KMS-11 (cell line): ENCODE measurements at regions not wholly inside any gene's neighbourhood (a gene's known extent, or its start where the extent isn't known, plus 50 kb on each side); places are given as distances from the start of the nearest gene placed in this dataset.

Experiments
- H2AFZ ChIP-seq: fragments of 200-600 bp; sonication (generic); 2 replicates; pipeline ENCODE4 v1.6.1; 2016; ENCODE audit warnings: antibody characterized with exemption, mixed run types, low read depth
- H3K27ac ChIP-seq: fragments of 200-600 bp; sonication (generic); 2 replicates; pipeline ENCODE4 v1.6.1; 2016; ENCODE audit warnings: mild to moderate bottlenecking, mixed run types
- H3K27me3 ChIP-seq: fragments of 200-600 bp; sonication (generic); 2 replicates; pipeline ENCODE4 v1.6.1; 2017; ENCODE audit warnings: mild to moderate bottlenecking, low read depth, mixed run types, moderate library complexity; ENCODE audit not compliant: insufficient read depth
- H3K36me3 ChIP-seq: fragments of 200-600 bp; sonication (generic); 2 replicates; pipeline ENCODE4 v1.6.1; 2017; ENCODE audit warnings: mild to moderate bottlenecking, mixed run types; ENCODE audit not compliant: insufficient read depth
- H3K4me1 ChIP-seq: fragments of 200-600 bp; sonication (generic); 2 replicates; pipeline ENCODE4 v1.6.1; 2016; ENCODE audit warnings: mild to moderate bottlenecking, low read depth, mixed run types; ENCODE audit not compliant: poor library complexity, severe bottlenecking
- H3K4me2 ChIP-seq: fragments of 200-600 bp; sonication (generic); 2 replicates; pipeline ENCODE4 v1.7.0; 2016; ENCODE audit warnings: mild to moderate bottlenecking, mixed run types
- H3K4me3 ChIP-seq: fragments of 200-600 bp; sonication (generic); IDR thresholded peaks from 2 replicates; pipeline ENCODE4 v1.6.1; 2017; ENCODE audit warnings: low read depth, low read length, mixed read lengths; ENCODE audit not compliant: insufficient read depth
- H3K79me2 ChIP-seq: fragments of 200-600 bp; sonication (generic); 2 replicates; pipeline ENCODE4 v1.6.1; 2016; ENCODE audit warnings: low read depth, mixed run types; ENCODE audit not compliant: insufficient read depth
- H3K9ac ChIP-seq: fragments of 200-600 bp; sonication (generic); 2 replicates; pipeline ENCODE4 v1.6.1; 2016; ENCODE audit warnings: mild to moderate bottlenecking, mixed run types
- H4K20me1 ChIP-seq: fragments of 200-600 bp; sonication (generic); 2 replicates; pipeline ENCODE4 v1.6.1; 2016; ENCODE audit warnings: mild to moderate bottlenecking, mixed run types; ENCODE audit not compliant: insufficient read depth
- TF ChIP-seq, protein P1 (sequence below): fragments of 200-600 bp; sonication (generic); conservative IDR thresholded peaks from 2 replicates; pipeline ENCODE4 v1.6.1; 2017; ENCODE audit warnings: low read depth, mild to moderate bottlenecking, antibody characterized with exemption, low read length, moderate library complexity, mixed read lengths

DNA sequence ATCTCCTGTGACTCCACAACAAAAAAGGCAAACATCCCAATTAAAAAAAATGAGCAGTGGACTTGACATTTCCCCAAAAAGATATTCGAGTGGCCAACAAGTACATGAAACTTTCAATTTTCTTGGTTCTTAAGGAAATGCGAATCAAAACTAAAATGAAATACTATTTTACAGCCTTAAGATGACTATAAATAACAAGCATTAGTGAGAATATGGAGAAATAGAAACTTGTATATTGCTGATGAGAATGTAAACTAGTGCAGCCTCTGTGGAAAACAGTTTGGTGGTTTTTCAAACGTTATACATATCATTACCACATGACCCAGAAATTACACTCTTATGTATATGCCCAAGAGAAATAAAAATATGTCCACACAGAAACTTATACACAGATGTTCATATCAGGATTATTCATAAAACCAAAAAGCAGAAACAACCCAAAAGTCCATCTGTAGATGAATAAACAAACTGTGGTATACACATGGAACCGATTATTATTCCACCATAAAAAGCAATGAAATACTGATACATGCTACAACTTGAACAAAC is 153.2 kb upstream of the GPR149 start:
- TF ChIP-seq, protein P1, sequence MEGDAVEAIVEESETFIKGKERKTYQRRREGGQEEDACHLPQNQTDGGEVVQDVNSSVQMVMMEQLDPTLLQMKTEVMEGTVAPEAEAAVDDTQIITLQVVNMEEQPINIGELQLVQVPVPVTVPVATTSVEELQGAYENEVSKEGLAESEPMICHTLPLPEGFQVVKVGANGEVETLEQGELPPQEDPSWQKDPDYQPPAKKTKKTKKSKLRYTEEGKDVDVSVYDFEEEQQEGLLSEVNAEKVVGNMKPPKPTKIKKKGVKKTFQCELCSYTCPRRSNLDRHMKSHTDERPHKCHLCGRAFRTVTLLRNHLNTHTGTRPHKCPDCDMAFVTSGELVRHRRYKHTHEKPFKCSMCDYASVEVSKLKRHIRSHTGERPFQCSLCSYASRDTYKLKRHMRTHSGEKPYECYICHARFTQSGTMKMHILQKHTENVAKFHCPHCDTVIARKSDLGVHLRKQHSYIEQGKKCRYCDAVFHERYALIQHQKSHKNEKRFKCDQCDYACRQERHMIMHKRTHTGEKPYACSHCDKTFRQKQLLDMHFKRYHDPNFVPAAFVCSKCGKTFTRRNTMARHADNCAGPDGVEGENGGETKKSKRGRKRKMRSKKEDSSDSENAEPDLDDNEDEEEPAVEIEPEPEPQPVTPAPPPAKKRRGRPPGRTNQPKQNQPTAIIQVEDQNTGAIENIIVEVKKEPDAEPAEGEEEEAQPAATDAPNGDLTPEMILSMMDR, result no peak
- H3K27me3 ChIP-seq, result no peaks in the 10 kb centered on the region
- no peaks in the 10 kb centered on the region for H3K36me3 ChIP-seq
- H3K27ac ChIP-seq, result no peak overlapping the region
- H3K4me3 ChIP-seq, result no peak overlapping the region
- no peaks in the 10 kb centered on the region for H3K4me1 ChIP-seq
- H3K9ac ChIP-seq, result no peak overlapping the region
- no peak overlapping the region for H2AFZ ChIP-seq
- H3K4me2 ChIP-seq, result no peak overlapping the region
- H4K20me1 ChIP-seq, result no peaks in the 10 kb centered on the region
- no peaks in the 10 kb centered on the region for H3K79me2 ChIP-seq

DNA sequence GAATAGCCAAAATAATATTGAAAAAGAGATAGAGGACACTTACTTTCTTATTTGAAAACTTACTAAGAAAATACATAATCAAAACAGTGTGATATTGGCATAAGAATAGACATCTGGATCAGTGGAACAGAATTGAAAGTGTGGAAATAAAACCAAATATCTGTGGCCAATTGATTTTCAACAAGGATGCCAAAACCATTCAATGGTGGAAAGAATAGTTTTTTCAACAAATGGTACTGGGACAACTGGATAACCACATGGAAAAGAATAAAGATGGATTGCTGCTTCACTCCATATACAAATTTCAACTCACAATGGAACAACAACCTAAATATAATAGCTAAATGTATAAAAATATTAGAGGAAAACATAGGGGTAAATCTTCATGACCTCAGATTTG is 152.5 kb upstream of the GPR149 start:
- Histone ChIP-seq H3K36me3 (no peaks in the 10 kb centered on the region), H3K27me3 (no peaks in the 10 kb centered on the region), H3K4me1 (no peaks in the 10 kb centered on the region), H3K4me3 (no peak overlapping the region), H3K79me2 (no peaks in the 10 kb centered on the region), H3K27ac (no peak overlapping the region), H3K9ac (no peak overlapping the region), H4K20me1 (no peaks in the 10 kb centered on the region), H2AFZ (no peak overlapping the region), H3K4me2 (no peak overlapping the region)
- TF ChIP-seq, protein P1, result no peak

DNA sequence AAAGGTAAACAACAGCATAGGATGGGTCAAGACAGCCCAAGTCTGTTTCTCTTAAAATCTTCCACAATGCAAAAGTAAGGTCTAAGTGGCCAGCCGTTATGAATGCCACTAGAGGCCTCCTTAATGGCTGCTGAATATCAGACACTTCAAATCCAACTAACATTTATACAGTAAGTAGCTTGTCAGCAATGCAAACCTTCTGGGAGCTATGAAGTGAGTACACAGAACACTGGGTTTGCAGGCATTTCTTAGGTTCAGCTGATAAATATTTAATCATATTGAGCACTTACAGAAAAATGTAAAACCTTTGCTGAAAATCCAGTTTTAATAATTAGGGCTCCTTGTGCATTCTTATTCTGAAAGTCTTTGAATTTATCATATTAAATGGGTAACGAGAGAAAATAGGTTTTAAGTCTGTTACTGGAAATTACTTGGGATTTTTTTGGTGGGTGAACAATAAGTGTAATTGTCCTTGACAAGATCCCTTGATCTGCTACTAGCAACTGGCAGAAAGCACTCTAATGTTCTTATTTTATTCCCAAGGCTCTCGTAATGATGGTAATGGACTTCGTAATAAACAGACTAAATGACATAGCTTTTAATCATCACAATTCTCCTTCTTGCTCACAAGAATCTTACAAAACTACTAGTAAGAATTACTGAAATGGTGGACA is 141.7 kb upstream of the GPR149 start:
- Histone ChIP-seq H3K4me1 (no peaks in the 10 kb centered on the region), H3K27ac (no peak overlapping the region), H3K9ac (no peak overlapping the region), H3K4me2 (no peak overlapping the region), H4K20me1 (no peaks in the 10 kb centered on the region), H3K27me3 (no peaks in the 10 kb centered on the region), H3K36me3 (no peaks in the 10 kb centered on the region), H3K79me2 (no peaks in the 10 kb centered on the region), H2AFZ (no peak overlapping the region), H3K4me3 (no peak overlapping the region)
- TF ChIP-seq, protein P1, result no peak

DNA sequence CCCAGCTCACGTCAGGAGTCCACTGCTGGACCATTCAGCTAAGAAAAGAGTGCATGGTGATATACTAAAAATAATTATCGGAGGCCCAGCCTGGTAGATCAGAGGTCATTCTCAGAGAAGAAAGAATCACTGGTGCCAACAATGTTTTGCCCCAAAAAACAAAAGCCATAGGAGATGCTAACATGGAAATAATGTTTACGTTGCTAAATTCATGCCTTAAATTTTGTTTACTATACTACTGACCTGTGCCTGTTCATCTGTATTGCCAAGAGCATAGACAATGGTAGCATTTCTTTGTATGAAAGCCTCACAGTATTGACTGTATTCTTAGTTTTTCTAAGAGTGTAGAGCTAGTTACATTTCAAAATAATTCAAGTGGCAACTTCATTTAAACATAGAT is 138.1 kb upstream of the GPR149 start:
- H3K4me3 ChIP-seq, result no peak overlapping the region
- no peak overlapping the region for H3K4me2 ChIP-seq
- H3K27ac ChIP-seq, result no peak overlapping the region
- H3K27me3 ChIP-seq, result no peaks in the 10 kb centered on the region
- H2AFZ ChIP-seq, result no peak overlapping the region
- H3K4me1 ChIP-seq, result no peaks in the 10 kb centered on the region
- H4K20me1 ChIP-seq, result no peaks in the 10 kb centered on the region
- TF ChIP-seq, protein P1, result no peak
- H3K9ac ChIP-seq, result no peak overlapping the region
- H3K36me3 ChIP-seq, result no peaks in the 10 kb centered on the region
- H3K79me2 ChIP-seq, result no peaks in the 10 kb centered on the region
